Common myeloid progenitor, CD34-positive (primary cell): ENCODE measurements at regions not wholly inside any gene's neighbourhood (a gene's known extent, or its start where the extent isn't known, plus 50 kb on each side); places are given as distances from the start of the nearest gene placed in this dataset.

ENCODE experiments used
- CTCF ChIA-PET: fragments of 350-600 bp; sonication (Branson Sonifier 250); formaldehyde crosslinking; loops from one replicate; lab custom pipeline; 2021; ENCODE audit warnings: antibody characterized with exemption; lab: Charles Lee
- POLR2A ChIA-PET: fragments of 350-600 bp; sonication (Branson Sonifier 250); formaldehyde crosslinking; loops from one replicate; lab custom pipeline; 2021; ENCODE audit warnings: antibody characterized with exemption; lab: Charles Lee
- DNase-seq, 3 donors: peaks; one replicate each; pipeline versions ENCODE4 v3.0.0 to v3.0.0-alpha.2; 2013
- H3K27ac ChIP-seq, 2 experiments: 1 replicate in 1 of 2; 2 replicates in 1 of 2; pipeline ENCODE4 v1.7.0; 2013; ENCODE audit warnings: inconsistent platforms in 2 of 2, low read length in 2 of 2, mild to moderate bottlenecking in 2 of 2, low read depth in 1 of 2, moderate library complexity in 1 of 2; ENCODE audit not compliant: severe bottlenecking in 2 of 2, insufficient read depth in 1 of 2, poor library complexity in 1 of 2
- H3K27me3 ChIP-seq, 5 experiments: replicated peaks in 2 of 5; 1 replicate in 3 of 5; 2 replicates in 2 of 5; pipeline versions ENCODE4 v1.6.1 to v1.7.0; 2013; ENCODE audit warnings: low read length in 4 of 5, mild to moderate bottlenecking in 2 of 5, moderate library complexity in 2 of 5, inconsistent platforms in 1 of 5; ENCODE audit not compliant: insufficient read depth in 5 of 5, control insufficient read depth in 4 of 5
- H3K36me3 ChIP-seq, 4 experiments: 1 replicate in 2 of 4; 2 replicates in 2 of 4; pipeline versions ENCODE4 v1.6.1 to v1.7.0; 2013; ENCODE audit warnings: low read length in 3 of 4, control low read depth in 1 of 4, mild to moderate bottlenecking in 1 of 4; ENCODE audit not compliant: control insufficient read depth in 4 of 4, insufficient read depth in 4 of 4
- H3K4me1 ChIP-seq, 4 experiments: 1 replicate in 3 of 4; 2 replicates in 1 of 4; pipeline versions ENCODE4 v1.6.1 to v1.7.1; 2013; ENCODE audit warnings: low read length in 3 of 4, mild to moderate bottlenecking in 3 of 4, control low read depth in 1 of 4, inconsistent platforms in 1 of 4, moderate library complexity in 1 of 4; ENCODE audit not compliant: control insufficient read depth in 4 of 4, insufficient read depth in 4 of 4; ENCODE audit errors: control extremely low read depth in 1 of 4
- H3K4me3 ChIP-seq, 7 experiments: 1 replicate in 4 of 7; 2 replicates in 3 of 7; pipeline versions ENCODE4 v1.5.1 to v1.7.0; 2013; ENCODE audit warnings: mild to moderate bottlenecking in 7 of 7, low read length in 6 of 7, moderate library complexity in 6 of 7, inconsistent platforms in 2 of 7, low read depth in 2 of 7, control low read depth in 1 of 7; ENCODE audit not compliant: insufficient read depth in 4 of 7, control insufficient read depth in 1 of 7; ENCODE audit errors: extremely low read depth in 1 of 7
- H3K9me3 ChIP-seq, 5 experiments: 1 replicate in 4 of 5; 2 replicates in 1 of 5; pipeline versions ENCODE4 v1.6.1 to v1.7.1; 2013; ENCODE audit warnings: low read length in 4 of 5, mild to moderate bottlenecking in 2 of 5, inconsistent platforms in 1 of 5, low read depth in 1 of 5, moderate library complexity in 1 of 5; ENCODE audit not compliant: control insufficient read depth in 4 of 5, insufficient read depth in 2 of 5; ENCODE audit errors: control extremely low read depth in 1 of 5
- WGBS: methylation state at CpG from one replicate; pipeline ENCODE4 v1.1.5; 2013; ENCODE audit not compliant: insufficient coverage; 5-methylcytosine and 5-hydroxymethylcytosine counted together

GRCh38 chr4:136636155-136636554 is 896.1 kb downstream of the PCDH18 start:
- Histone ChIP-seq H3K36me3 (no peaks in the 10 kb centered on the region), H3K9me3 (no peaks in the 10 kb centered on the region), H3K4me3 (no peak overlapping the region), H3K27ac (no peak overlapping the region), H3K27me3 (no peaks in the 10 kb centered on the region), H3K4me1 (no peaks in the 10 kb centered on the region)
- no peak for DNase-seq
- POLR2A ChIA-PET = no interaction called here
- CTCF ChIA-PET = no interaction called here
- 94% methylated on average over 10 of the region's 10 CpGs for WGBS

- H3K27ac ChIP-seq = no peak overlapping the region
- ChIA-PET POLR2A (no interaction called here), CTCF (no interaction called here)
- WGBS = 88% methylated on average over 1 of the region's 2 CpGs
- H3K36me3 ChIP-seq = no peaks in the 10 kb centered on the region
- H3K9me3 ChIP-seq = peaks cover 0 to 1% (median 0%) of the 10 kb centered on the region in 5 experiments
- no peaks in the 10 kb centered on the region for H3K4me1 ChIP-seq
- DNase-seq = no peak
- no peak overlapping the region for H3K4me3 ChIP-seq
- H3K27me3 ChIP-seq = no peaks in the 10 kb centered on the region
Measured at GRCh38 chr4:136634121-136634520, 898.2 kb downstream of the PCDH18 start.

- ChIA-PET CTCF (no interaction called here), POLR2A (no interaction called here)
- H3K4me3 ChIP-seq = no peak overlapping the region
- no peaks in the 10 kb centered on the region for H3K4me1 ChIP-seq
- WGBS = no CpG with 5 or more reads among the region's 3 CpGs
- H3K36me3 ChIP-seq = no peaks in the 10 kb centered on the region
- DNase-seq = no peak
- H3K27ac ChIP-seq = no peak overlapping the region
- H3K27me3 ChIP-seq = no peaks in the 10 kb centered on the region
- H3K9me3 ChIP-seq = peaks cover 0 to 2% (median 0%) of the 10 kb centered on the region in 5 experiments
Measured at GRCh38 chr4:136599890-136600289, 932.4 kb downstream of the PCDH18 start.

DNA sequence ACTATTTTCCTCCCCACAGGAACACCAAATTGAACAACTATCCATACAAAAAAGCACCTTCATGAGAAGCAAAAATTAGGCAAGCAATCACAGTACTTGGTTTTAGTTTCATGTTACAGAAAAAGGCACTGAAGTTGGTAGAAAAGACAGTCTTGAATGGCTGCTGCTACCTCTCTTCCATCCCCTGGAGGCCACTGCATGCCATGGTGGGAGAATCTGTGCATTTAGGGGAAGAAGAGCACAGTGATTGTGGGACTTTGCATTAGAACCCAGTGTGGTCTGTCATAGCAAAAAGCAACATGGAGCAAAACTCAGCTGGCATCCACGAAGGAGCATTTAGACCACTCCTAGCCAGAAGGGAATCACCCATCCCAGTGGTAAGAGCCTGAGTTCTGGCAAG is 941.9 kb downstream of the PCDH18 start:
- Histone ChIP-seq H3K4me3 (no peak overlapping the region), H3K9me3 (no peaks in the 10 kb centered on the region), H3K4me1 (no peaks in the 10 kb centered on the region), H3K36me3 (no peaks in the 10 kb centered on the region), H3K27me3 (no peaks in the 10 kb centered on the region), H3K27ac (no peak overlapping the region)
- whole genome bisulfite sequencing = 56% methylated on average over 1 of the region's 1 CpG
- no peak for DNase-seq
- ChIA-PET CTCF (no interaction called here), POLR2A (no interaction called here)

DNA sequence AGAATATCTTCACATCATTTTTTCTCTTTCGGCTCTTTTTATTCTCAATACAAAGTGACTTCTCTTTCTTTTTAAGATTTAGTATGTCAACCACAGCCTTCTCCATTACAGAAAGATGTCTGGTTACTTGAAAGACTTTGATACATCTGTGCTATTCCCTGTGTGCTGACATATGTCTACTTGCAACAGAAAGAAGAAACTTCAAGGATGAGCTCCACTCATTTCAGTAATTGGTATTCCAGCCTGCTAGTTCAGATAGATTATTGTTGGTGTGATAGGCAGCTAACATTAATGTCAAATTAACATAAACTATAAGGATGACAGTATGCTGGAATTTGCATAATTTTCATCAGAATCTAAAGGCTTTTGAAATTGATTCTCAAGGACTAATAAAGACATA is 948.7 kb downstream of the PCDH18 start:
- H3K36me3 ChIP-seq = no peaks in the 10 kb centered on the region
- no peak overlapping the region for H3K4me3 ChIP-seq
- H3K27me3 ChIP-seq = no peaks in the 10 kb centered on the region
- ChIA-PET CTCF (no interaction called here), POLR2A (no interaction called here)
- no peaks in the 10 kb centered on the region for H3K9me3 ChIP-seq
- no peaks in the 10 kb centered on the region for H3K4me1 ChIP-seq
- no peak overlapping the region for H3K27ac ChIP-seq
- WGBS = no CpG with 5 or more reads among the region's 1 CpG
- no peak for DNase-seq

DNA sequence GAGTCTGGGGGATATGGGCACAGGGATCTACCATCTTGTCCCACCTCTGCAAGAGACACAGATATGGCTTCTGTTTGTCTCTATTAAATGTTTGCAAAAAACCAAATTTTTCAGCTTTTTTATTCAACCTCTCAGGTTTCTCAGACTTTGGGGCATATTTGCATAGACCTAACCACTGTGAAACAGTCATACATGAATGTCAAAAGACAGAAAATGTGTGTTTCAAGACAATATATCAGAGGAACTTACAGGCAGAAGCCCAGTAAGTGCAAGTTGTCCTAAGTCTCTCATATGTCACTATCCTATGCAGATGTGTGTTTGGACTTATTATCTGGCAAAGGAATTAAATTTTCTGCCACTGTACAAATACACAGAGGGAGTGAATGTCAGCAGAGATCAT is 951.2 kb downstream of the PCDH18 start:
- no peaks in the 10 kb centered on the region for H3K4me1 ChIP-seq
- ChIA-PET POLR2A (no interaction called here), CTCF (no interaction called here)
- H3K27ac ChIP-seq = no peak overlapping the region
- DNase-seq = no peak
- no peaks in the 10 kb centered on the region for H3K9me3 ChIP-seq
- no peak overlapping the region for H3K4me3 ChIP-seq
- no peaks in the 10 kb centered on the region for H3K36me3 ChIP-seq
- H3K27me3 ChIP-seq = no peaks in the 10 kb centered on the region

- no peak for DNase-seq
- ChIA-PET POLR2A (no interaction called here), CTCF (no interaction called here)
- Histone ChIP-seq H3K4me1 (no peaks in the 10 kb centered on the region), H3K9me3 (no peaks in the 10 kb centered on the region), H3K4me3 (no peak overlapping the region), H3K36me3 (no peaks in the 10 kb centered on the region), H3K27me3 (no peaks in the 10 kb centered on the region), H3K27ac (no peak overlapping the region)
Measured at GRCh38 chr4:136575146-136575545, 957.1 kb downstream of the PCDH18 start.
